Epithelial cell of prostate (primary cell): ENCODE measurements at regions not wholly inside any gene's neighbourhood (a gene's known extent, or its start where the extent isn't known, plus 50 kb on each side); places are given as distances from the start of the nearest gene placed in this dataset.
A peak's percentile ranks its signal among the peaks of the same experiment; 100 is the strongest.
"Not testable (repeated sequence)": the region's sequence is repeated elsewhere in the genome, so short reads cannot be mapped to it uniquely, and the experiment has no call there.

Experiments
- DNase-seq: peaks from one replicate; pipeline ENCODE4 v3.0.0-alpha.2; 2011; ENCODE audit warnings: low read depth, low spot score
- H3K27ac ChIP-seq: fragments of 450-650 bp; 2 replicates; pipeline ENCODE4 v1.5.1; 2017; ENCODE audit warnings: mild to moderate bottlenecking

- no peak overlapping the region for H3K27ac ChIP-seq
- no peak for DNase-seq
Observed at GRCh38 chr1:58209575-58209974, 337.0 kb downstream of the OMA1 start.

DNA sequence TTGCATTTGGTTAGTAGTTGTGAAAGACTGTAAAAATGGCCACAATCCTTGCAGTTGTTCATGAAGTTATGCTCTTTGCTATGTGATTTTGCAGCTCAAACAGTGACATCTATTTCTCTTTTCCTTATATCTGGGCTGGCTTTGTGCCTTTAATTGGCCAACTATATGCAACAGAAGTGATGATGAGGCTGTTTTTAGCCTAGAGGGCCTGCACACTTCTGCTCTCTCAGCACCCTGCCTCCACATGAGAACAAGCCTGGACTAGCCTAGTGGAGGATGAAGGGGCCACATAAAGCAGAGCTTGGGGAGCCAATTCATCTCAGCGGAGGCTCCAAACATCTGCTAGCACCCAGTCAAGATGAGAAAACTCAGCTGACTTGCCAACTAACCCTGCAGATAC, 339.8 kb downstream of the OMA1 start:
- no peak overlapping the region for H3K27ac ChIP-seq
- DNase-seq: no peak

- H3K27ac ChIP-seq: no peak overlapping the region
Observed at GRCh38 chr1:58204284-58204683, 342.2 kb downstream of the OMA1 start.

DNA sequence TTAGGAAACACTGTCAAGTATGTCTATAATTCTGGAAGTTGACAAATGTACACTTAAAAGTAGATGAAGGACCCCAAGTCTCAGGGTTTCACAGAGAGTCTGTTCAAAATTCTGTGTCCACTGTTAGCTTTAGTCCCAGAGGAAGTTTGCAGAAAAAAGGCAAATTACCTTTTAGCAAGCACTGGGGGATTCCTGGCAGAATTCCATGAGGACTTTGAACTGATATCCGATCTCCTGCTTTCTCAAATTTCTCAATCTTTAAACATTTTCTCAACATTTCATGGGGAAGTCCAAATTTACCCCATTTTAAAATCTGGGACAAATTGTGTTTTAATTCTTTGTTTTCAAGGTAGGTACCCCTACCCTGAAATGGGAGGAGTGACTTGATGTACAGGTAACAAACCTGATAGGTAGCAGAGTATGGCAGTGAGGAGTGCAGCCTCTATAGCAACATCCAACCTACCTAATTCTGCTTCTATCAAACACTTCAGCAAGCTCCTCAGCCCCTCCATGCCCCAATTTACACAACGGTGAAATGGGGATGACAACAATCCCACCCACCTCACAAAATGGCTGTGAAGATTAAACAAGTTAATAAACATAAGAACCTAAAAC, 344.9 kb downstream of the OMA1 start:
- no peak for DNase-seq
- H3K27ac ChIP-seq: no peak overlapping the region

More at GRCh38 chr1:58204284-58204683, 342.2 kb downstream of the OMA1 start:
- no peak for DNase-seq

- DNase-seq: no peak
- H3K27ac ChIP-seq: no peak overlapping the region
Observed at GRCh38 chr1:58200437-58200836, 346.1 kb downstream of the OMA1 start.

GRCh38 chr1:58197811-58198210, 348.7 kb downstream of the OMA1 start:
- no peak overlapping the region for H3K27ac ChIP-seq
- DNase-seq: no peak

DNA sequence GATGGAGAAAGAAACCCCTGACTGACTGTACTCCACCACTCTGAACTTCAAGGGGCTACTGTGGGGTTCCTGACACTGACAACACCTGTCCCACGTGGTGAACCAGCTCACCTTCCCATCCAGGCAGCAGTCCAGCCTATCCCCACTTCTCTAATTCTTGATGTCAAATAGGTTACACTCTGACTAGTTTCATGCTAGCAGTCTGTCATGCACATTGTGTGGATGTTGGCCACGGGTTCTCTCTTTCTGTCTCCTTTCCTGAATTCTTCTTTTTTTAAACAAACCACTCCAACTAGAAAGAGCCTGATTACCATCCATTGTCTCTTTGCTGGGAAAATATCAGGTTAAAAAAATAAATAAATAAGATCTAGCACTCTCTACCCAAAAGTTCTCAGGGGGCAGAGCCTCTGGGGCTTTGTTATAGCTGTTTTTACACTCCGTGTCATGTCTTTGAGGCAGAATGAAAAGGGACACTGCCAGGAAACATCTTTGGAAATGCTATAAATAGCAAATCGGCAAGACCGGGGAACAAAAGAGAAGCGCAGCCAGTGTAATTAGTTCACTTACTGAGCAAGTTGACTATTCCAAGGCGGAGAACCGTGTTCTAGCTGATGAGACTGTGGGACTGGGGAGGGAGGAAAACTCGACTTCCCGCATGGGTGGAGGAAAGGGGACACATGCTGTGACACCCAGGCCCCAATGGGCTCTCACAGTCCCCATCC, 356.1 kb downstream of the OMA1 start:
- H3K27ac ChIP-seq: no peak overlapping the region
- no peak for DNase-seq

- no peak overlapping the region for H3K27ac ChIP-seq
- DNase-seq: no peak
Observed at GRCh38 chr1:58189453-58189852, 357.1 kb downstream of the OMA1 start.

DNA sequence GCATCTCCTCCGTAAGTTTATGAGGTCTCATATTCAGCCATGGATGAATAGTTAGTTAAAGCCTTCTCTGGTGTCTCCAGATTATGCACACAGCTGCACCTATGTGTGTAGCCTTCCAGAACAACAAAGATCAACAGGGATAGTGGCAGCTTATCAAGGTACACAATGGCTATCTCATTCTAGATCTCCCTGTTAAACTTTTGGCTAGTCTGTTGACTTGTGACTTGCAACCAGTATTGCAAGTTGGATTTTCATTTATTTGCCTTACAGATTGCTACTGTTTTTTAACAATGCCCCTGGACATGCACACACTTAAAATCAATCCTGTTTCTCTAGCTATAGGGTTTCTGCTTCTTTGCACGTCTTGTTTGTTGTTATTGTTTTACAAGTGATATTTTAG, 363.2 kb downstream of the OMA1 start:
- no peak for DNase-seq

GRCh38 chr1:58180537-58180936, 366.0 kb downstream of the OMA1 start:
- no peak overlapping the region for H3K27ac ChIP-seq
- no peak for DNase-seq

More for the DNA sequence above, 363.2 kb downstream of the OMA1 start:
- no peak overlapping the region for H3K27ac ChIP-seq

GRCh38 chr1:58169160-58169559, 377.4 kb downstream of the OMA1 start:
- not testable (repeated sequence) for H3K27ac ChIP-seq

DNA sequence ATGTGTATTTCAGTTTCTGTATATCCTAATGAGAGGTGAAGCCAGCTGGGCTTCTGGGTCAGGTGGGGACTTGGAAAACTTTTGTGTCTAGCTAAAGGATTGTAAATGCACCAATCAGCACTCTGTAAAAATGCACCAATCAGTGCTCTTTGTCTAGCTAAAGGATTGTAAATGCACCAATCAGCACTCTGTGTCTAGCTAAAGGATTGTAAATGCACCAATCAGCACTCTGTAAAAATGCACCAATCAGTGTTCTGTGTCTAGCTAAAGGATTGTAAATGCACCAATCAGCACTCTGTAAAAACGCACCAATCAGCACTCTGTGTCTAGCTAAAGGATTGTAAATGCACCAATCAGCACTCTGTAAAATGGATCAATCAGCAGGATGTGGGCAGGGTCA, 379.4 kb downstream of the OMA1 start:
- H3K27ac ChIP-seq, DNase-seq: not testable (repeated sequence)

More at GRCh38 chr1:58169160-58169559, 377.4 kb downstream of the OMA1 start:
- not testable (repeated sequence) for DNase-seq

DNA sequence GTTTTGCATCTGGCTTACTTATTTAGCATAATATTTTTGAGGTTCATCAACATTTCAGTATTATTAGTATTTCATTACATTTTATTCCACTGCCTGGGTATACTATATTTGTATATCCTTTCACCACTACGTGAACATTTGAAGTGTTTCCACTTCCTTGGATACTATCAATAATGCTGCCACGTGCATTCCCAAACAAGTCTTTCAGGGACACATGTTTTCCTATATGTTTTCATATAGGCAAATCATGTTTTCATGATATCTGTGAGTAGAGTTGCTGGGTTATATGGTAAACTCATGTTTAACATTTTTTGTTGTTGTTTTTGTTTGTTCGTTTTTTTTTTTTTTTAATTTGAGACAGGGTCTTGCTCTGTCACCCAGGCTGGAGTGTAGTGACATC, 380.1 kb downstream of the OMA1 start:
- DNase-seq: no peak

GRCh38 chr1:58165073-58165472, 381.5 kb downstream of the OMA1 start:
- no peak overlapping the region for H3K27ac ChIP-seq
- no peak for DNase-seq

More for the DNA sequence above, 380.1 kb downstream of the OMA1 start:
- H3K27ac ChIP-seq: no peak overlapping the region

- peak; percentile 26 for DNase-seq
- H3K27ac ChIP-seq: no peak overlapping the region
Observed at GRCh38 chr1:58162952-58163550, 383.5 kb downstream of the OMA1 start.

DNA sequence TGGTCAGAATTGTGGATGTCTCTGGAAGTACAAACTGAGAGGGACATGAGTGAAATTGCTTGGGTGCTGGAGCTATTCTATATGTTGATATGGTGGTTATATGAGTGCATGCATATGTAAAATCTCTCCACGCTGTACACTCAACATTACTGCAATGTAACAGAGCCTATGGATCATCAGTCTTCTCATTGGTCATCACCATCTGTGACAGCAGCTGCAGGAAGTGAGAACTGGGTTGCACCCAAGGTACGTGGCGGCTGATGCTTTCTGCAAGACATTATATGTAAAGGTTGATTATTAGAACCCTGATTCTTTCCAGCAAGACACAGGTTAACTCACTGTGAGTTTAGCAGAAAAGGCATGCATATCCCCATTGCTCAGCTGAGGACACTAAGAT, 387.1 kb downstream of the OMA1 start:
- H3K27ac ChIP-seq: no peak overlapping the region
- no peak for DNase-seq

- no peak for DNase-seq
- H3K27ac ChIP-seq: no peak overlapping the region
Observed at GRCh38 chr1:58158506-58159433, 387.8 kb downstream of the OMA1 start.

DNA sequence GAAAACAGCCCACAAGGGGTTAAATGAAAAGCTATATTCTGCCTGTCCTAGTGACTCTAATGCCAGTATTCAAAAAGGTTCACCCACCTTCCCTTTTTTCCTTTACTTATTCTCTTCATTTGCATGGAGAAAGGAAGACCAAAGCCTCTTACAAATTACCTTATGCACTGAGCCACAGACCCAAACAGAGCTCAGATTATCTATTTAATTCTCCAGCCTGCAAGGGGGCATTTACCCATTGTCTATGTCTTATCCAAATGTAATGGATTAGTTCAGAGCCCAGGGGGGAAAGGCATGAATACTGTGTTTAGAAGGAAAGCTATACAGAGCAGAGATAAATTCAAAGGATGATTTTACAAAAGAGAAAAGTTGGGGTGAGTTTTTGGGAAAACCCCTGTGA, 388.5 kb downstream of the OMA1 start:
- DNase-seq: no peak
- no peak overlapping the region for H3K27ac ChIP-seq

- no peak for DNase-seq
- H3K27ac ChIP-seq: no peak overlapping the region
Observed at GRCh38 chr1:58157256-58157655, 389.3 kb downstream of the OMA1 start.

DNA sequence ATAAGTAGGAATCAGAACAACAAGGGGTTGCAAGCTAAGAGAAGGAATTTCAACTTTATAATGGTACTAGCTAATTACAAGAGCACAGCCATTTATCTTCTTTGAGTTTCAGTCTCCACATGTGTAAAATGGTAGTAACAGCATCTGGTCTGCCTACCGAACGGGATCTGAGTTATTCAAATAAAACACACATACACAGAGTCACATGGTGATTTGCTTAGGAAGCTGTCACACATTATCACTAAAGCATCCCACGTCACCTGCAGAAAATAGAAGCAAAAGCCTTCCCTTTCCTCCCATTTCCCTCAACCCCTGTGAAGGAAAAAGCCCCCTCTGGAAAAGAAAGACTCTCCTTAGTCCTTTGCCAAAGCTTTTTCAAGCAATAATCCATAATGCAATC, 389.7 kb downstream of the OMA1 start:
- no peak for DNase-seq

GRCh38 chr1:58156124-58156468, 390.4 kb downstream of the OMA1 start:
- no peak overlapping the region for H3K27ac ChIP-seq
- no peak for DNase-seq

More for the DNA sequence above, 389.7 kb downstream of the OMA1 start:
- H3K27ac ChIP-seq: no peak overlapping the region
